ENCODE measurements at regions not wholly inside any gene's neighbourhood (a gene's known extent, or its start where the extent isn't known, plus 50 kb on each side); places are given as distances from the start of the nearest gene placed in this dataset.

GRCh38 chr1:192862271-192862670 lies 53.4 kb downstream of the RGS2 start:
- TF ChIP-seq ISL1 (CRISPR knock-in tag; IDR thresholded peaks at IDR 0.05) = no peak
- TF ChIP-seq ZNF565 (CRISPR knock-in tag; conservative IDR thresholded peaks at IDR 0.05; ENCODE audit: low read depth) = no peak
- TF ChIP-seq CSDC2 (CRISPR knock-in tag; IDR thresholded peaks at IDR 0.05) = no peak
- TF ChIP-seq ZFP3 (CRISPR knock-in tag; IDR thresholded peaks at IDR 0.05) = no peak
- no peak for TF ChIP-seq GLIS3 (CRISPR knock-in tag; IDR thresholded peaks at IDR 0.05)
- TF ChIP-seq TOX (CRISPR knock-in tag; IDR thresholded peaks at IDR 0.05; ENCODE audit: borderline replicate concordance) = no peak
- no peak for TF ChIP-seq CREB5 (CRISPR knock-in tag; IDR thresholded peaks at IDR 0.05; ENCODE audit: low read depth)
